RWPE1 (cell line): ENCODE measurements at regions not wholly inside any gene's neighbourhood (a gene's known extent, or its start where the extent isn't known, plus 50 kb on each side); places are given as distances from the start of the nearest gene placed in this dataset.

ENCODE experiments used
- CTCF ChIA-PET: fragments of 350-600 bp; sonication (Branson Sonifier 250); formaldehyde crosslinking; extraction: SDS; loops from one replicate; lab custom pipeline; 2021; lab: Yijun Ruan, JAX
- POLR2A ChIA-PET: fragments of 400-600 bp; formaldehyde crosslinking; extraction: SDS; loops from one replicate; lab custom pipeline; 2020; ENCODE audit warnings: antibody characterized with exemption; ENCODE audit not compliant: low non-redundant PET; lab: Yijun Ruan, JAX
- DNase-seq: peaks from one replicate; pipeline ENCODE4 v3.0.0; 2012; ENCODE audit warnings: low spot score
- H3K27ac ChIP-seq: fragments of 450-650 bp; 2 replicates; pipeline ENCODE4 v1.5.1; 2017
- CTCF ChIP-seq: fragments of 450-650 bp; conservative IDR thresholded peaks from 2 replicates; pipeline ENCODE4 v1.5.1; 2017; ENCODE audit warnings: low read depth, mild to moderate bottlenecking

- DNase-seq = no peak
- H3K27ac ChIP-seq = no peak overlapping the region
- TF ChIP-seq CTCF = no peak
- ChIA-PET POLR2A (no interaction called here), CTCF (interaction anchor here (0.9 kb wide), 1 partner anchor 16 kb away, joined by 3 read pairs; no protein-coding TSS in a partner anchor)
These were observed 216.6 kb downstream of the HNMT start for GRCh38 chr2:138180692-138181386.

GRCh38 chr2:138182250-138182936, 218.1 kb downstream of the HNMT start:
- CTCF ChIA-PET = interaction anchor here (0.6 kb wide), 1 partner anchor 246 kb away, joined by 3 read pairs; no protein-coding TSS in a partner anchor
- no peak overlapping the region for H3K27ac ChIP-seq
- TF ChIP-seq CTCF = no peak
- DNase-seq = no peak
- POLR2A ChIA-PET = interaction anchor here (0.6 kb wide), 1 partner anchor 67 kb away, joined by 4 read pairs; no protein-coding TSS in a partner anchor

- no peak overlapping the region for H3K27ac ChIP-seq
- no peak for DNase-seq
- no peak for TF ChIP-seq CTCF
- ChIA-PET CTCF (no interaction called here), POLR2A (no interaction called here)
These were observed 218.7 kb downstream of the HNMT start for GRCh38 chr2:138182937-138183312.

- ChIA-PET POLR2A (interaction anchor here (0.6 kb wide), 1 partner anchor 8 kb away, joined by 3 read pairs; no protein-coding TSS in a partner anchor), CTCF (interaction anchor here (0.9 kb wide), 1 partner anchor 295 kb away, joined by 3 read pairs; no protein-coding TSS in a partner anchor)
- no peak for DNase-seq
- no peak overlapping the region for H3K27ac ChIP-seq
- no peak for TF ChIP-seq CTCF
These were observed 219.4 kb downstream of the HNMT start for GRCh38 chr2:138183705-138184104.

- no peak overlapping the region for H3K27ac ChIP-seq
- ChIA-PET POLR2A (interaction anchor here (0.6 kb wide), 1 partner anchor 7 kb away, joined by 3 read pairs; no protein-coding TSS in a partner anchor), CTCF (interaction anchor here (0.9 kb wide), 1 partner anchor 295 kb away, joined by 3 read pairs; no protein-coding TSS in a partner anchor)
- no peak for DNase-seq
- no peak for TF ChIP-seq CTCF
These were observed 220.2 kb downstream of the HNMT start for GRCh38 chr2:138184428-138184827.

GRCh38 chr2:138185827-138186226, 221.6 kb downstream of the HNMT start:
- no peak overlapping the region for H3K27ac ChIP-seq
- no peak for TF ChIP-seq CTCF
- CTCF ChIA-PET = no interaction called here
- DNase-seq = no peak
- POLR2A ChIA-PET = no interaction called here
